Astrocyte (in vitro differentiated cells and primary cell): ENCODE measurements at regions not wholly inside any gene's neighbourhood (a gene's known extent, or its start where the extent isn't known, plus 50 kb on each side); places are given as distances from the start of the nearest gene placed in this dataset.

Experiments
- DNase-seq: peaks from one replicate; pipeline ENCODE4 v3.0.0-alpha.2; 2010; ENCODE audit warnings: low read depth
- FAIRE-seq: peaks from 2 replicates; lab custom pipeline; 2011; peaks lifted over from hg19 to GRCh38; lab: Jason Lieb, UNC
- H2AFZ ChIP-seq: 2 replicates; pipeline ENCODE4 v1.6.0; 2012; ENCODE audit warnings: low read depth, low read length, inconsistent platforms
- H3K27ac ChIP-seq: 2 replicates; pipeline ENCODE4 v1.5.1; 2011; ENCODE audit warnings: low read depth, low read length, inconsistent platforms
- H3K27me3 ChIP-seq: 2 replicates; pipeline ENCODE4 v1.6.0; 2011; ENCODE audit warnings: low read length, inconsistent platforms; ENCODE audit not compliant: insufficient read depth
- H3K36me3 ChIP-seq: 2 replicates; pipeline ENCODE4 v1.5.1; 2011; ENCODE audit warnings: low read length, inconsistent platforms; ENCODE audit not compliant: insufficient read depth
- H3K4me1 ChIP-seq: 2 replicates; pipeline ENCODE4 v1.5.1; 2011; ENCODE audit warnings: low read length, inconsistent platforms; ENCODE audit not compliant: insufficient read depth
- H3K4me2 ChIP-seq: 2 replicates; pipeline ENCODE4 v1.6.0; 2012; ENCODE audit warnings: low read length, inconsistent platforms
- H3K4me3 ChIP-seq: 2 replicates; pipeline ENCODE4 v1.5.1; 2011; ENCODE audit warnings: low read depth, mild to moderate bottlenecking, low read length, inconsistent platforms; ENCODE audit not compliant: insufficient read depth
- H3K79me2 ChIP-seq: 2 replicates; pipeline ENCODE4 v1.6.0; 2012; ENCODE audit warnings: mild to moderate bottlenecking, low read length, inconsistent platforms; ENCODE audit not compliant: insufficient read depth
- H3K9ac ChIP-seq: 2 replicates; pipeline ENCODE4 v1.6.0; 2012; ENCODE audit warnings: mild to moderate bottlenecking, low read length, inconsistent platforms
- H3K9me3 ChIP-seq: 2 replicates; pipeline ENCODE4 v1.5.1; 2012; ENCODE audit warnings: low read depth, mild to moderate bottlenecking, low read length, inconsistent platforms; ENCODE audit not compliant: insufficient read depth
- H4K20me1 ChIP-seq: 2 replicates; pipeline ENCODE4 v1.6.0; 2012; ENCODE audit warnings: low read length, inconsistent platforms; ENCODE audit not compliant: insufficient read depth
- H3K27ac Mint-ChIP-seq: one replicate; pipeline ENCODE4 v1.8.0; 2021; ENCODE audit warnings: mild to moderate bottlenecking, mixed read lengths; ENCODE audit not compliant: unreplicated experiment
- H3K27me3 Mint-ChIP-seq: one replicate; pipeline ENCODE4 v1.8.0; 2021; ENCODE audit warnings: low read depth, mixed read lengths; ENCODE audit not compliant: unreplicated experiment
- H3K36me3 Mint-ChIP-seq: one replicate; pipeline ENCODE4 v1.8.0; 2021; ENCODE audit warnings: low read depth, mixed read lengths; ENCODE audit not compliant: unreplicated experiment
- H3K4me1 Mint-ChIP-seq: one replicate; pipeline ENCODE4 v1.8.0; 2021; ENCODE audit warnings: low read depth, mixed read lengths; ENCODE audit not compliant: unreplicated experiment
- H3K4me3 Mint-ChIP-seq: one replicate; pipeline ENCODE4 v1.8.0; 2021; ENCODE audit warnings: mild to moderate bottlenecking, moderate library complexity, mixed read lengths; ENCODE audit not compliant: unreplicated experiment
- H3K9me3 Mint-ChIP-seq: one replicate; pipeline ENCODE4 v1.8.0; 2021; ENCODE audit warnings: mild to moderate bottlenecking, mixed read lengths; ENCODE audit not compliant: unreplicated experiment
- EZH2 ChIP-seq: IDR thresholded peaks from 2 replicates; pipeline ENCODE4 v1.6.1; 2012; ENCODE audit warnings: mild to moderate bottlenecking, low read length, inconsistent platforms; ENCODE audit not compliant: insufficient read depth
- TF ChIP-seq, protein P1 (sequence below): IDR thresholded peaks from 2 replicates; pipeline ENCODE4 v1.5.1; 2011; ENCODE audit warnings: low read depth, mild to moderate bottlenecking, inconsistent platforms, low read length, moderate library complexity; ENCODE audit not compliant: insufficient read depth

DNA sequence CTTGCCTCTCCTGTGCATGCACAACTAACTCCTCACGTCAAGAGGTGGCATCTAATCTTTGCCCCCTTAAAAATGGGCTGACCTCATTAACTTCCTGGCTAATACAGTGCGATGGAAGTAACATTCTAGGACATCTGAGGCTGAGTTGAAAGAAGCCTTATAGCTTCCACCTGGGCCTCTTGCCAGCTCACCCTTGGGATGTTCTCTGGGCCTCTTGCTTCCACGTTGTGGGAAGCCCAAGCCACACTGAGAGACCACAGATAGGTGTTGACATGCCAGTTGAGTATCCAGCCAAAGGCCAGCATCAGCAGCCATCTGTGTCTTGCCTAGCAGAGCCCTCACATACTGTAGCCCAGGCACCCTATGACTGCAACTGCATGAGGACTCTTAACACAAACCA lies 60.8 kb upstream of the GDF10 start:
- no peaks in the 10 kb centered on the region for H3K9me3 ChIP-seq
- no peaks in the 10 kb centered on the region for H4K20me1 ChIP-seq
- DNase-seq, result no peak
- Mint-ChIP-seq H3K9me3 (peaks cover 3% of the 10 kb centered on the region), H3K27me3 (peaks cover 36% of the 10 kb centered on the region), H3K4me1 (no peaks in the 10 kb centered on the region), H3K27ac (no peak overlapping the region), H3K36me3 (no peaks in the 10 kb centered on the region), H3K4me3 (no peak overlapping the region)
- H3K4me2 ChIP-seq, result no peak overlapping the region
- no peak overlapping the region for H3K4me3 ChIP-seq
- no peak for FAIRE-seq
- H3K27me3 ChIP-seq, result peaks cover 6% of the 10 kb centered on the region
- no peak overlapping the region for H3K9ac ChIP-seq
- TF ChIP-seq EZH2, result no peak
- TF ChIP-seq, protein P1, sequence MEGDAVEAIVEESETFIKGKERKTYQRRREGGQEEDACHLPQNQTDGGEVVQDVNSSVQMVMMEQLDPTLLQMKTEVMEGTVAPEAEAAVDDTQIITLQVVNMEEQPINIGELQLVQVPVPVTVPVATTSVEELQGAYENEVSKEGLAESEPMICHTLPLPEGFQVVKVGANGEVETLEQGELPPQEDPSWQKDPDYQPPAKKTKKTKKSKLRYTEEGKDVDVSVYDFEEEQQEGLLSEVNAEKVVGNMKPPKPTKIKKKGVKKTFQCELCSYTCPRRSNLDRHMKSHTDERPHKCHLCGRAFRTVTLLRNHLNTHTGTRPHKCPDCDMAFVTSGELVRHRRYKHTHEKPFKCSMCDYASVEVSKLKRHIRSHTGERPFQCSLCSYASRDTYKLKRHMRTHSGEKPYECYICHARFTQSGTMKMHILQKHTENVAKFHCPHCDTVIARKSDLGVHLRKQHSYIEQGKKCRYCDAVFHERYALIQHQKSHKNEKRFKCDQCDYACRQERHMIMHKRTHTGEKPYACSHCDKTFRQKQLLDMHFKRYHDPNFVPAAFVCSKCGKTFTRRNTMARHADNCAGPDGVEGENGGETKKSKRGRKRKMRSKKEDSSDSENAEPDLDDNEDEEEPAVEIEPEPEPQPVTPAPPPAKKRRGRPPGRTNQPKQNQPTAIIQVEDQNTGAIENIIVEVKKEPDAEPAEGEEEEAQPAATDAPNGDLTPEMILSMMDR, result no peak
- H3K27ac ChIP-seq, result no peak overlapping the region
- H3K79me2 ChIP-seq, result no peaks in the 10 kb centered on the region
- H2AFZ ChIP-seq, result no peak overlapping the region
- no peaks in the 10 kb centered on the region for H3K36me3 ChIP-seq
- H3K4me1 ChIP-seq, result no peaks in the 10 kb centered on the region

DNA sequence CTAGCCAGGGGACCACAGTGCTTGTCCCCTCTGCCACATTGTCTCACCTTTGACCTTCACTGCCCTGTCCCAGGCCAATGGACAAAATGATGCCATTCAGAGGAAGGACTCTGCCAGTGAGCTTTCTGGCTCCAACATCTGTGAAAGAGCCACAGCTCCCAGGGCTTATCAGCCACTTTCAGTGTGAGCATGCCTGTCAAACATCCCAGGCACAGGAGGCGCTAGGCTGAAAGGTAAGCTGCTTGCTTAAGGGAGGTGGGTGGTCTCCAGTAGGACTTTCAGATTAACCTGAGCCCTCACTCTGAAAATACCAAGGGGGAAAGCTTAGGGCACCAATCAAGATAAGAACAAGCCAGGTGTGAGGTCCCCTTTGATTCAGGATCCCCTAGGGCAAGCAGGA lies 59.8 kb upstream of the GDF10 start:
- no peaks in the 10 kb centered on the region for H3K9me3 ChIP-seq
- TF ChIP-seq EZH2, result no peak
- TF ChIP-seq, protein P1, result no peak
- Mint-ChIP-seq H3K27ac (no peak overlapping the region), H3K9me3 (peaks cover 3% of the 10 kb centered on the region), H3K36me3 (no peaks in the 10 kb centered on the region), H3K4me3 (no peak overlapping the region), H3K27me3 (peaks cover 39% of the 10 kb centered on the region), H3K4me1 (no peaks in the 10 kb centered on the region)
- no peak overlapping the region for H3K9ac ChIP-seq
- no peaks in the 10 kb centered on the region for H3K4me1 ChIP-seq
- no peaks in the 10 kb centered on the region for H4K20me1 ChIP-seq
- no peaks in the 10 kb centered on the region for H3K36me3 ChIP-seq
- no peaks in the 10 kb centered on the region for H3K79me2 ChIP-seq
- H3K4me3 ChIP-seq, result no peak overlapping the region
- FAIRE-seq, result no peak
- DNase-seq, result no peak
- H3K4me2 ChIP-seq, result no peak overlapping the region
- H3K27ac ChIP-seq, result no peak overlapping the region
- peaks cover 6% of the 10 kb centered on the region for H3K27me3 ChIP-seq
- H2AFZ ChIP-seq, result no peak overlapping the region

DNA sequence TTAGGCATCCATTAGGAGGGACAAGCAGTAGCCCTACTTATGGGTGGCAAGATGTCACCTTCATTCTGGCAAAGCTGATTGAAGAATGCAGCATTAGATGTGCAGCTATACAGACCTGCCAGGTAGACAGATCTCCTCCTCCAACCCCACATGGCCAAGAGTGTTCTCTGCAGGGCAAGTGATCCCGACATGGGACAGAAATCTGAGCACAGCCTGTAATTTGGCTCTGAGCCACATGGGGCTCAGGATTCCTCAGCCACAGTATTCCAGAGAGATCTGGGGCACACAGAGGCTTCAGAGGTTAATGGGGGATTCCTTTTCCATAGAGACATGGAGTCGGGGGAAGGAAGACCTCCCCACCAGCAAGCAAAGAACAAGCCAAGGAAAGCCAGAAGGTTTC lies 58.7 kb upstream of the GDF10 start:
- Histone ChIP-seq H3K27me3 (peaks cover 6% of the 10 kb centered on the region), H4K20me1 (no peaks in the 10 kb centered on the region), H3K9ac (no peak overlapping the region), H2AFZ (no peak overlapping the region), H3K4me3 (no peak overlapping the region), H3K36me3 (no peaks in the 10 kb centered on the region), H3K4me2 (no peak overlapping the region), H3K4me1 (no peaks in the 10 kb centered on the region), H3K79me2 (no peaks in the 10 kb centered on the region), H3K27ac (no peak overlapping the region), H3K9me3 (no peaks in the 10 kb centered on the region)
- Mint-ChIP-seq H3K4me1 (no peaks in the 10 kb centered on the region), H3K9me3 (peaks cover 3% of the 10 kb centered on the region), H3K27ac (no peak overlapping the region), H3K36me3 (no peaks in the 10 kb centered on the region), H3K27me3 (peaks cover 45% of the 10 kb centered on the region), H3K4me3 (no peak overlapping the region)
- no peak for DNase-seq
- no peak for FAIRE-seq
- TF ChIP-seq EZH2, result no peak
- TF ChIP-seq, protein P1, result no peak
